DOHH2 (cell line): ENCODE measurements at regions not wholly inside any gene's neighbourhood (a gene's known extent, or its start where the extent isn't known, plus 50 kb on each side); places are given as distances from the start of the nearest gene placed in this dataset.

Source experiments
- H3F3A ChIP-seq: fragments of 200-600 bp; sonication (generic), shearing (Covaris generic); 2 replicates; pipeline ENCODE4 v1.6.0; 2016; ENCODE audit warnings: antibody characterized with exemption, mild to moderate bottlenecking; ENCODE audit not compliant: control insufficient read depth, insufficient read depth
- H3K27ac ChIP-seq: fragments of 200-600 bp; sonication (generic); 2 replicates; pipeline ENCODE4 v1.5.1; 2014; ENCODE audit warnings: low read depth, mild to moderate bottlenecking, low read length, moderate library complexity
- H3K27me3 ChIP-seq: fragments of 200-600 bp; sonication (generic); 2 replicates; pipeline ENCODE4 v1.6.1; 2014; ENCODE audit warnings: mild to moderate bottlenecking, low read length, mixed read lengths; ENCODE audit not compliant: control insufficient read depth
- H3K36me3 ChIP-seq: fragments of 200-600 bp; sonication (generic); 2 replicates; pipeline ENCODE4 v1.6.1; 2014; ENCODE audit warnings: mild to moderate bottlenecking, low read length, moderate library complexity, mixed read lengths; ENCODE audit not compliant: control insufficient read depth
- H3K4me1 ChIP-seq: fragments of 200-600 bp; sonication (generic); 2 replicates; pipeline ENCODE4 v1.6.1; 2014; ENCODE audit warnings: mild to moderate bottlenecking, low read length, mixed read lengths; ENCODE audit not compliant: control insufficient read depth
- H3K4me2 ChIP-seq: fragments of 200-600 bp; sonication (generic); 2 replicates; pipeline ENCODE4 v1.6.0; 2014; ENCODE audit warnings: mild to moderate bottlenecking, low read length, moderate library complexity
- H3K4me3 ChIP-seq: fragments of 200-600 bp; sonication (generic); 2 replicates; pipeline ENCODE4 v1.5.1; 2014; ENCODE audit warnings: mild to moderate bottlenecking, low read length, mixed read lengths
- H3K79me2 ChIP-seq: fragments of 200-600 bp; sonication (generic); 2 replicates; pipeline ENCODE4 v1.6.1; 2014; ENCODE audit warnings: mild to moderate bottlenecking, low read length, mixed read lengths; ENCODE audit not compliant: control insufficient read depth
- H3K9me2 ChIP-seq: fragments of 200-600 bp; sonication (generic); replicated peaks from 2 replicates; pipeline ENCODE4 v1.6.1; 2014; ENCODE audit warnings: mild to moderate bottlenecking, low read length, mixed read lengths; ENCODE audit not compliant: control insufficient read depth
- H3K9me3 ChIP-seq: fragments of 200-600 bp; sonication (generic); 2 replicates; pipeline ENCODE4 v1.6.1; 2014; ENCODE audit warnings: antibody characterized with exemption, low read length, mixed read lengths; ENCODE audit not compliant: control insufficient read depth, insufficient read depth
- H4K20me1 ChIP-seq: fragments of 200-600 bp; sonication (generic); 2 replicates; pipeline ENCODE4 v1.6.0; 2014; ENCODE audit warnings: low read depth, mild to moderate bottlenecking, antibody characterized with exemption, low read length, moderate library complexity; ENCODE audit not compliant: control insufficient read depth, insufficient read depth
- EZH2phosphoT487 ChIP-seq: fragments of 200-600 bp; sonication (generic); IDR thresholded peaks from 2 replicates; pipeline ENCODE4 v1.6.1; 2017; ENCODE audit warnings: borderline replicate concordance, mild to moderate bottlenecking, antibody characterized with exemption, low read length, moderate library complexity, mixed read lengths
- TF ChIP-seq, protein P1 (sequence below): fragments of 200-600 bp; sonication (generic); IDR thresholded peaks from one replicate; pipeline ENCODE4 v1.5.1; 2014; ENCODE audit warnings: antibody characterized with exemption, mild to moderate bottlenecking, low read depth, low read length; ENCODE audit not compliant: poor library complexity, severe bottlenecking

GRCh38 chr3:194221336-194221735 is 85.4 kb downstream of the HES1 start:
- Histone ChIP-seq H3K4me2 (no peak overlapping the region), H3K9me2 (no peaks in the 10 kb centered on the region), H3K27me3 (peaks cover 20% of the 10 kb centered on the region), H3K9me3 (no peaks in the 10 kb centered on the region), H3F3A (no peaks in the 10 kb centered on the region), H3K4me3 (no peak overlapping the region), H3K79me2 (no peaks in the 10 kb centered on the region), H3K4me1 (no peaks in the 10 kb centered on the region), H3K36me3 (no peaks in the 10 kb centered on the region), H4K20me1 (no peaks in the 10 kb centered on the region), H3K27ac (no peak overlapping the region)
- TF ChIP-seq, protein P1, sequence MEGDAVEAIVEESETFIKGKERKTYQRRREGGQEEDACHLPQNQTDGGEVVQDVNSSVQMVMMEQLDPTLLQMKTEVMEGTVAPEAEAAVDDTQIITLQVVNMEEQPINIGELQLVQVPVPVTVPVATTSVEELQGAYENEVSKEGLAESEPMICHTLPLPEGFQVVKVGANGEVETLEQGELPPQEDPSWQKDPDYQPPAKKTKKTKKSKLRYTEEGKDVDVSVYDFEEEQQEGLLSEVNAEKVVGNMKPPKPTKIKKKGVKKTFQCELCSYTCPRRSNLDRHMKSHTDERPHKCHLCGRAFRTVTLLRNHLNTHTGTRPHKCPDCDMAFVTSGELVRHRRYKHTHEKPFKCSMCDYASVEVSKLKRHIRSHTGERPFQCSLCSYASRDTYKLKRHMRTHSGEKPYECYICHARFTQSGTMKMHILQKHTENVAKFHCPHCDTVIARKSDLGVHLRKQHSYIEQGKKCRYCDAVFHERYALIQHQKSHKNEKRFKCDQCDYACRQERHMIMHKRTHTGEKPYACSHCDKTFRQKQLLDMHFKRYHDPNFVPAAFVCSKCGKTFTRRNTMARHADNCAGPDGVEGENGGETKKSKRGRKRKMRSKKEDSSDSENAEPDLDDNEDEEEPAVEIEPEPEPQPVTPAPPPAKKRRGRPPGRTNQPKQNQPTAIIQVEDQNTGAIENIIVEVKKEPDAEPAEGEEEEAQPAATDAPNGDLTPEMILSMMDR, result no peak
- TF ChIP-seq EZH2phosphoT487, result no peak

DNA sequence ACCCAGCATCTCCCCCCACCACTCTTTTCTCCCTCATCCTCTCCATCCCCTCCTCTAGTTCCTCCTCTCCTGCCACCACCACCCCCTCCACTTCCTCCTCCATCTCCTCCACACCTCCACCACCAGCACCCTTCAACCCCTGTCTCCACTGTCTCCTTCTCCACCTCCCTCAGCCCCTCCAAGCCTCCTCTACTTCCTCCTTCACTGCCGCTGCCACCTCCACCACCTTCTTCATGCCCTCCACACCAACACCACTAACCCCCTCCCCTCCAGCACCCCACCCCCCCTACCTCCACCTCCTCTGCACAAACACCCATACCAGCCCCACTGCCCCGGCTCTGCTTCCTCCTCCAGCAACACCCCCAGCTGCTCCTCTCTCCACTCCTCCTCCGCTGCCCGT is 88.0 kb downstream of the HES1 start:
- no peak overlapping the region for H3K4me2 ChIP-seq
- no peak for TF ChIP-seq EZH2phosphoT487
- TF ChIP-seq, protein P1, result no peak
- H3K9me3 ChIP-seq, result no peaks in the 10 kb centered on the region
- no peaks in the 10 kb centered on the region for H3K36me3 ChIP-seq
- no peaks in the 10 kb centered on the region for H3F3A ChIP-seq
- H3K4me1 ChIP-seq, result no peaks in the 10 kb centered on the region
- H3K4me3 ChIP-seq, result no peak overlapping the region
- no peak overlapping the region for H3K27ac ChIP-seq
- H3K79me2 ChIP-seq, result no peaks in the 10 kb centered on the region
- no peaks in the 10 kb centered on the region for H4K20me1 ChIP-seq
- H3K27me3 ChIP-seq, result peaks cover 15% of the 10 kb centered on the region
- H3K9me2 ChIP-seq, result no peaks in the 10 kb centered on the region

GRCh38 chr3:194224471-194225417 is 88.8 kb downstream of the HES1 start:
- TF ChIP-seq, protein P1, result no peak
- no peak for TF ChIP-seq EZH2phosphoT487
- H3K79me2 ChIP-seq, result no peaks in the 10 kb centered on the region
- H3F3A ChIP-seq, result no peaks in the 10 kb centered on the region
- peaks cover 8% of the 10 kb centered on the region for H3K27me3 ChIP-seq
- no peaks in the 10 kb centered on the region for H3K4me1 ChIP-seq
- no peak overlapping the region for H3K27ac ChIP-seq
- no peaks in the 10 kb centered on the region for H4K20me1 ChIP-seq
- no peak overlapping the region for H3K4me3 ChIP-seq
- no peaks in the 10 kb centered on the region for H3K9me3 ChIP-seq
- no peaks in the 10 kb centered on the region for H3K9me2 ChIP-seq
- H3K4me2 ChIP-seq, result no peak overlapping the region
- H3K36me3 ChIP-seq, result no peaks in the 10 kb centered on the region
